ENCODE measurements at regions not wholly inside any gene's neighbourhood (a gene's known extent, or its start where the extent isn't known, plus 50 kb on each side); places are given as distances from the start of the nearest gene placed in this dataset.
A peak's percentile ranks its signal among the peaks of the same experiment; 100 is the strongest.
"Not testable (repeated sequence)": the region's sequence is repeated elsewhere in the genome, so short reads cannot be mapped to it uniquely, and the experiment has no call there.

DNA sequence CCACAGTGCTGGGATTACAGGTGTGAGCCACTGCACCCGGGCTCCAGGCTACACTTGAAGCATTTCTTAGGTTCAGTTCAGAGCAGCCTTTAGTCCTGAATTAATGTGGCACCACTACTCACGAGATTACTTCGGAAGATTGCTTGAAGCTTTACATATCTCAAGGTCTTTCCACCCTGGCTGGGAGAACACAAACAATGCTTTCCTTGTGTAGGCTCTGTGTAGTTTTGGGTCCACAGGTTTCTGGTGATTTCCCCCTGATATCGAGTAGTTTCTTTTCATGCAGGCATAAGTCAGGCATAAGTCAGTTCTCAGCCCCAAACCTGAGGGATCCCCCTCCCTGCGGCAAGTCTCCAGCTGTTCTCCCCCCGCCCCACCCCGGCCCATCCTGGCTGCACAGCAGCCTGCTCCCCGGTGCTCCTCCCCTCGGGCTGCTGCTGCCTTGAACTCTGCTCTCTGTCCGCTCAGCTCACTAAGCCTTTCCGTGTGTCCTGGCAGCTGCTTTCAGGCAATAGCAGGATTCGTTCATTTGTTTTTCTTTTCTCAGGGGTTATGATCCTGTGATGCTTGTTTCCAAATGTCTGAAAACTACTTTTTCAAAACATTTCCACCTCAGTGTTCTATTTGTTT, 417.7 kb downstream of the TMEM121 start:
- TF ChIP-seq EZH2 (IDR thresholded peaks at IDR 0.05; ENCODE audit: insufficient read depth, poor library complexity, severe bottlenecking) (no peak), EZH2phosphoT487 (IDR thresholded peaks at IDR 0.05; ENCODE audit: insufficient read depth, low read depth) (no peak)
- in situ Hi-C loops (cut with MboI), result no loop called here
- Histone ChIP-seq H3K36me3 (ENCODE audit: low read depth) (no peaks in the 10 kb centered on the region), H3K9me2 (ENCODE audit: insufficient read depth) (no peaks in the 10 kb centered on the region), H3K27ac (no peak overlapping the region), H2AFZ (no peak overlapping the region), H3K27me3 (replicated peaks; ENCODE audit: insufficient read depth) (no peaks in the 10 kb centered on the region), H3F3A (ENCODE audit: insufficient read depth) (no peaks in the 10 kb centered on the region), H3K79me2 (ENCODE audit: insufficient read depth) (no peaks in the 10 kb centered on the region), H3K9ac (no peak overlapping the region), H3K4me2 (ENCODE audit: unreplicated experiment) (no peak overlapping the region), H3K9me3 (ENCODE audit: low read depth) (no peaks in the 10 kb centered on the region), H4K20me1 (ENCODE audit: insufficient read depth) (no peaks in the 10 kb centered on the region), H3K4me3 (no peak overlapping the region), H3K4me1 (ENCODE audit: insufficient read depth) (no peaks in the 10 kb centered on the region)
- WGBS, 2 experiments (ENCODE audit: low coverage in 1 of 2, low lambda C conversion rate in 2 of 2, missing lambda C conversion rate in 2 of 2), result 29 to 31% methylated on average over 12 of the region's 12 CpGs
- no peak for DNase-seq

DNA sequence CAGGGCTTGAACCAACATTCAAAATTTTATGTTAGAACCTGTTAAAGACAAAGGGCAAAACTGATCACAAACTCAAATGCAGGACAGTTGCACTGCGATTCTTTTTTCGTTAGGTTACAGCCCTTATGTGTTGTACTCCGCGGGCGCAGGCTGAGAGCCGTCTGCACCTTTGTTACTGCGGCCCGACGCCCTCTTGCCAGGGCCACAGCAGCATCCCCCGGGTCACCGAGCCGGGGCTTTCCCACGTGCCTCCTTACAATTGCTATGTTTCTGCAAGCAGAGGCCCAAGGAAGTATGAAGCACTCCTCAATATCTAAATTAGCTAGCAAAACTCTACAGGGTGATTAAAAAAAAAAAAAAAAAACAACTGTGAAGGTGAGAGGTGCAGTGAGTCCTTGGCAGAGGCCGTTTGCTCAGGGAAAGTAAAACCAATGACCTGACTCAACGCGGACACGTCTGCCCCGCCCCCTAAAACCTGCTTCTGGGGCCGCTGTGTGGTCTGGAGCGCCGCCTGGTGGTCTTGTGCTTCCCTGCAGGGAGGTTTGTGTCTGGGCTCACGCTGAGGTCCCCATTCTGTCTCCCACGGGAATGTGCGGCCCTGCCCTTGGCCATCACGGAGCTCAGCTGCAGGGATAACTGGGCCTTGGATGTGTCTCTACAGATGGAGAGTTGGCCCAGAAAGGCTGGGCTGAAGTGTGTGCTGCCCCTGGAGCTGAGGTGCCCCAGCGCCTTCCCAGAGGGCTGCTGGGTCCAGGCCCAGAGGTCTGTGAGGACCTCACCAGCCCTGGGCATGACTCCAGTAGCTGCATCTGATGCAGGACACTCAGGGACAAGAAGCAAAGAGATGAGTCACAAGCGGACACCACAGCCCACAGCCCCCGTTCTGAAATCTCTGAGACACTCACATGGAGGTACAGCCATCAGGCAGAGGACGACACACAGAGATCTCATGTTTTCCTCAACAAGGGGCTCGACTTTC, 418.5 kb downstream of the TMEM121 start:
- WGBS, 2 experiments (ENCODE audit: low coverage in 1 of 2, low lambda C conversion rate in 2 of 2, missing lambda C conversion rate in 2 of 2), result 40 to 41% methylated on average over 30 of the region's 30 CpGs
- Histone ChIP-seq H3K9ac (no peak overlapping the region), H3K36me3 (ENCODE audit: low read depth) (no peaks in the 10 kb centered on the region), H3K27me3 (replicated peaks; ENCODE audit: insufficient read depth) (no peaks in the 10 kb centered on the region), H3K4me1 (ENCODE audit: insufficient read depth) (no peaks in the 10 kb centered on the region), H4K20me1 (ENCODE audit: insufficient read depth) (no peaks in the 10 kb centered on the region), H3K9me2 (ENCODE audit: insufficient read depth) (no peaks in the 10 kb centered on the region), H3K4me2 (ENCODE audit: unreplicated experiment) (no peak overlapping the region), H3K9me3 (ENCODE audit: low read depth) (no peaks in the 10 kb centered on the region), H3F3A (ENCODE audit: insufficient read depth) (no peaks in the 10 kb centered on the region), H3K4me3 (no peak overlapping the region), H2AFZ (no peak overlapping the region), H3K27ac (no peak overlapping the region), H3K79me2 (ENCODE audit: insufficient read depth) (no peaks in the 10 kb centered on the region)
- peak; percentile 9 for DNase-seq
- no peak for TF ChIP-seq EZH2 (IDR thresholded peaks at IDR 0.05; ENCODE audit: insufficient read depth, poor library complexity, severe bottlenecking)
- TF ChIP-seq EZH2phosphoT487 (IDR thresholded peaks at IDR 0.05; ENCODE audit: insufficient read depth, low read depth), result no peak
- in situ Hi-C loops (cut with MboI), result no loop called here

- in situ Hi-C loops (cut with MboI), result no loop called here
- no peaks in the 10 kb centered on the region for H3K36me3 ChIP-seq (ENCODE audit: low read depth)
- H3K79me2 ChIP-seq (ENCODE audit: insufficient read depth), result no peaks in the 10 kb centered on the region
- H3K4me3 ChIP-seq, result no peak overlapping the region
- no peaks in the 10 kb centered on the region for H3K4me1 ChIP-seq (ENCODE audit: insufficient read depth)
- H3K9me2 ChIP-seq (ENCODE audit: insufficient read depth), result no peaks in the 10 kb centered on the region
- H3K27ac ChIP-seq, result no peak overlapping the region
- DNase-seq, result no peak
- no peaks in the 10 kb centered on the region for H3F3A ChIP-seq (ENCODE audit: insufficient read depth)
- 15 to 19% methylated on average over 7 of the region's 7 CpGs for WGBS, 2 experiments (ENCODE audit: low coverage in 1 of 2, low lambda C conversion rate in 2 of 2, missing lambda C conversion rate in 2 of 2)
- no peak overlapping the region for H3K4me2 ChIP-seq (ENCODE audit: unreplicated experiment)
- no peaks in the 10 kb centered on the region for H3K9me3 ChIP-seq (ENCODE audit: low read depth)
- H3K9ac ChIP-seq, result no peak overlapping the region
- H2AFZ ChIP-seq, result no peak overlapping the region
- TF ChIP-seq EZH2 (IDR thresholded peaks at IDR 0.05; ENCODE audit: insufficient read depth, poor library complexity, severe bottlenecking), result no peak
- no peak for TF ChIP-seq EZH2phosphoT487 (IDR thresholded peaks at IDR 0.05; ENCODE audit: insufficient read depth, low read depth)
- no peaks in the 10 kb centered on the region for H3K27me3 ChIP-seq (replicated peaks; ENCODE audit: insufficient read depth)
- H4K20me1 ChIP-seq (ENCODE audit: insufficient read depth), result no peaks in the 10 kb centered on the region
Observed at GRCh38 chr14:105945896-105946295, 419.5 kb downstream of the TMEM121 start.

DNA sequence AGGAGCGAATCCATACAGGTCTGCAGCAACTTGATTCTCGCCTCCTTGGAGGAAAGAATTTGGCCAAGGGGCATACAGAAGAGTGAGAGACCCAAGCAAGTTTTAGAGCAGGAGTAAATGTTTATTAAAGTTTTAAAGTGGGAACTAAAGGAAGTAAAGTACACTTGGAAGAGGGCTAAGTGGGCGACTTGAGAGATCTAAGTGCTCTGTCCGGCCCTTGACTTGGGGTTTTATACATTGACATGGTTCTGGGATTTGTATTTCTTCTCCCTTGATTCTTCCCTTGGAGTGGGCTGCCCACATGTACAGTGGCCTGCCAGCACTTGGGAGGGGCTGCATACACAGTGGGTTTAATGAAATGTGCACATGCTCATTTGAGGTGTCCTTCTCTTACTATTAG, 421.2 kb downstream of the TMEM121 start:
- TF ChIP-seq EZH2phosphoT487 (IDR thresholded peaks at IDR 0.05; ENCODE audit: insufficient read depth, low read depth) (no peak), EZH2 (IDR thresholded peaks at IDR 0.05; ENCODE audit: insufficient read depth, poor library complexity, severe bottlenecking) (no peak)
- in situ Hi-C loops (cut with MboI), result no loop called here

DNA sequence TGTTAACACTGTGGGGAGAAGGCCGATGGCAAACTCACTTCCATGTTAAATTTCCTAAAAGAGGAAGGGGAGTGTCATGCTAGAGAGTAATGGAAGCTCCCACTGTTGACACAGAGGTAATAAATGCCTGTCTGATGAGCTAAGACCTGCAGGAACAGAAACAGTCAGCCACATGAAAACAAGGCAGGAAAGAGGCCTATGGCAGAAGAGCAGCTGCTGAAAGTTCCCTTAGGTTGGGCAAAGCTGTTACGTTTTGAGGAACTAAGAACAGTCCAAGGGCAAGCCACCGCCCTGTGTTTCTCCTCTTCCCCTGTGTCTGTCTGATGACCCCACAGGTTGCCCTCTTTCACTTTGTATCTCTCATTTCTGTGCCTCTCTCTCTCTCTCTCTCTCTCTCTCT, 422.6 kb downstream of the TMEM121 start:
- in situ Hi-C loops (cut with MboI); H3K27me3 ChIP-seq (replicated peaks; ENCODE audit: insufficient read depth): not testable (repeated sequence)
- 8 to 19% methylated on average over 2 to 3 of the region's 3 CpGs for WGBS, 2 experiments (ENCODE audit: low coverage in 1 of 2, low lambda C conversion rate in 2 of 2, missing lambda C conversion rate in 2 of 2)

More for the DNA sequence above, 421.2 kb downstream of the TMEM121 start:
- Histone ChIP-seq H2AFZ (no peak overlapping the region), H3K9me2 (ENCODE audit: insufficient read depth) (no peaks in the 10 kb centered on the region), H3K79me2 (ENCODE audit: insufficient read depth) (no peaks in the 10 kb centered on the region), H3K27ac (no peak overlapping the region), H3K9ac (no peak overlapping the region), H3K4me2 (ENCODE audit: unreplicated experiment) (no peak overlapping the region), H3K36me3 (ENCODE audit: low read depth) (no peaks in the 10 kb centered on the region), H3F3A (ENCODE audit: insufficient read depth) (no peaks in the 10 kb centered on the region), H3K27me3 (replicated peaks; ENCODE audit: insufficient read depth) (no peaks in the 10 kb centered on the region), H4K20me1 (ENCODE audit: insufficient read depth) (no peaks in the 10 kb centered on the region), H3K9me3 (ENCODE audit: low read depth) (no peaks in the 10 kb centered on the region), H3K4me3 (no peak overlapping the region), H3K4me1 (ENCODE audit: insufficient read depth) (no peaks in the 10 kb centered on the region)
- no peak for DNase-seq
- WGBS, 2 experiments (ENCODE audit: low coverage in 1 of 2, low lambda C conversion rate in 2 of 2, missing lambda C conversion rate in 2 of 2), result 19 to 21% methylated on average over 4 of the region's 4 CpGs

DNA sequence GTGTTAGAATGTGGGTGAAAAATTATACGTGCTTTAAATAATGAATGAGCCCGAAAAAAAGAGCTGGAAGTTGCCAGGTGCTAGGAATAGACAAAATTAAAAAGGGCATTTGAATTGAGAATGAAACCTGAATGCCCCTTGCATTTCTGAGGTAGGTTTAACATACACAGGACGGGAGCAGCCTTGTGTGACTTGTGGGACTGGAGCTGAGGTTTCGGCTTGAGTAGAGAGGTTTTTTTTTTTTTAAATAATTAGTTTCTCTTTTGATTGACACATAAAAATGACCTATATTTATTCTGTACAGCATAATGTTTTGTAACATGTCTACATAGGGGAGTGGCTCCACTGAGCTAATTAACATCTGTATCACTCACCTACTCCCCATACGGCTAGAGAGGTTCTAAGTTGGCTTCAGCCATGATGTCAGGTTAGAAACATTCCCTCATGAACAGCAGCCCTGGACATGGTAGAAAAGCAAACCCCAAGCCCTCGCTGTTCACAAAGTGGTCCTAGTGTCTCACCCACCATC, 424.0 kb downstream of the TMEM121 start:
- H3K79me2 ChIP-seq (ENCODE audit: insufficient read depth); H3K9ac ChIP-seq; H3K9me3 ChIP-seq (ENCODE audit: low read depth); DNase-seq; H3F3A ChIP-seq (ENCODE audit: insufficient read depth); H2AFZ ChIP-seq; H3K9me2 ChIP-seq (ENCODE audit: insufficient read depth); H3K27me3 ChIP-seq (replicated peaks; ENCODE audit: insufficient read depth); H4K20me1 ChIP-seq (ENCODE audit: insufficient read depth); in situ Hi-C loops (cut with MboI); H3K4me2 ChIP-seq (ENCODE audit: unreplicated experiment); H3K4me3 ChIP-seq; H3K27ac ChIP-seq; H3K36me3 ChIP-seq (ENCODE audit: low read depth); H3K4me1 ChIP-seq (ENCODE audit: insufficient read depth): not testable (repeated sequence)
- 11% methylated on average over 6 of the region's 6 CpGs for WGBS, 2 experiments (ENCODE audit: low coverage in 1 of 2, low lambda C conversion rate in 2 of 2, missing lambda C conversion rate in 2 of 2)

More for the DNA sequence above, 422.6 kb downstream of the TMEM121 start:
- not testable (repeated sequence) for H3K4me3 ChIP-seq; H3K36me3 ChIP-seq (ENCODE audit: low read depth); H3K79me2 ChIP-seq (ENCODE audit: insufficient read depth); H3K4me2 ChIP-seq (ENCODE audit: unreplicated experiment); H3F3A ChIP-seq (ENCODE audit: insufficient read depth); H3K9me2 ChIP-seq (ENCODE audit: insufficient read depth); H3K9ac ChIP-seq; H3K27ac ChIP-seq; H3K9me3 ChIP-seq (ENCODE audit: low read depth); H2AFZ ChIP-seq; H4K20me1 ChIP-seq (ENCODE audit: insufficient read depth); DNase-seq; H3K4me1 ChIP-seq (ENCODE audit: insufficient read depth)
